Erythroblast (primary cell): ENCODE measurements at regions not wholly inside any gene's neighbourhood (a gene's known extent, or its start where the extent isn't known, plus 50 kb on each side); places are given as distances from the start of the nearest gene placed in this dataset.

Source experiments
- GATA1 ChIP-seq: IDR thresholded peaks from 2 replicates; pipeline ENCODE4 v1.6.1; 2011; ENCODE audit warnings: low read depth, mild to moderate bottlenecking, control low read depth, low read length, moderate library complexity
- POLR2A ChIP-seq: IDR thresholded peaks from 2 replicates; pipeline ENCODE4 v1.6.1; 2011; ENCODE audit warnings: mild to moderate bottlenecking, low read length

DNA sequence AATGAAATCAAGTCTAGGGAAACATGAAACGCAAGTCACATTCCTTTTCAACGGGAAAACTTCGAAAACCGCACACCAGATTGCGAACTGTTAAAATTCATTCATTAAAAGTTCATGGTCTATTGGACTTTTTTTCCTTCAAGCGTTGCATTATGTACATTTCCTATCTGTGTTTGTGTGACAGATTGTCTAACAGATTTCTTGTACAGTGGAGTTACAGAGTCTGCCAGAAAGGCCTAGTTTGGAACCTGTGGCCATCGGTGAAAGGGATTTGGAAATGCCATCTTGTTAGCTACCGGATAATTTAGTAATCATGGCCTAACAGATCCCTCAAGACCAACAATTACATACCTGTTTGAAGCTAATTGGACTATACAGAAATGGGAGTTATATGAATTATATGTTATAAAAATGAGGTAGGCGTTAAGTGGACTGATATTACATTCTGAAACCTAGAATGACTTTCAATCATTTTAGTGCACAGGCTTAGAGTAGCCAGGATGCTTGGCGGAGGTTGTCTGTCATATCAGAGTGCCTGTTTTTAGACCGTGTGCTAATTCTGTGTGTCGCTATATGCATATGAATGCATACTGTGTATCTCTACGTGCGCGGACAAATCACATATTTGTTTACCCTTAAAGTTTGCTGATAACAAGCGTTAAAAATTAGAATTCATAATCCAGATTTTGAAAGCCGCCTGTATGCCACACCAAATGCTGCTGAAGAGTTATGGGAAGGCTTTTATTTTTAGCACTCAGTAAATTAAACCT, 885.4 kb upstream of the RBFOX1 start:
- TF ChIP-seq POLR2A (no peak), GATA1 (no peak)
